ENCODE measurements at regions not wholly inside any gene's neighbourhood (a gene's known extent, or its start where the extent isn't known, plus 50 kb on each side); places are given as distances from the start of the nearest gene placed in this dataset.

- H2AK5ac ChIP-seq (ENCODE audit: low read length, severe bottlenecking) = no peak overlapping the region
Observed at GRCh38 chr5:27308153-27308552, 269.8 kb upstream of the CDH9 start.

GRCh38 chr5:27290172-27290571 lies 251.8 kb upstream of the CDH9 start:
- Histone ChIP-seq H3K9ac (ENCODE audit: low read length) (no peak overlapping the region), H3K14ac (ENCODE audit: low read length in 2 of 2) (no peak overlapping the region), H2AK5ac (ENCODE audit: low read length, severe bottlenecking) (no peak overlapping the region), H3K27ac (ENCODE audit: low read length, poor library complexity, severe bottlenecking) (no peak overlapping the region), H2BK5ac (ENCODE audit: low read depth, low read length, poor library complexity, severe bottlenecking) (no peak overlapping the region), H2BK15ac (ENCODE audit: low read depth, poor library complexity, severe bottlenecking) (no peak overlapping the region), H3K4me1 (ENCODE audit: control insufficient read depth, insufficient read depth, low read depth, low read length) (no peaks in the 10 kb centered on the region), H2BK120ac (ENCODE audit: low read depth, low read length) (no peak overlapping the region), H3K4ac (ENCODE audit: low read depth in 1 of 2, low read length in 2 of 2) (no peak overlapping the region), H3K36me3 (ENCODE audit: control insufficient read depth in 1 of 2, insufficient read depth in 2 of 2, low read depth in 1 of 2, low read length in 2 of 2) (no peaks in the 10 kb centered on the region), H2BK12ac (ENCODE audit: low read length in 2 of 2) (no peak overlapping the region), H3K27me3 (ENCODE audit: control insufficient read depth in 1 of 2, insufficient read depth in 1 of 2, low read length in 2 of 2) (no peaks in the 10 kb centered on the region), H4K8ac (ENCODE audit: low read length) (no peak overlapping the region), H3K4me2 (ENCODE audit: low read length, poor library complexity, severe bottlenecking) (no peak overlapping the region), H3K23ac (ENCODE audit: low read length in 2 of 2) (no peak overlapping the region), H3K18ac (ENCODE audit: low read depth in 1 of 2, low read length in 2 of 2) (no peak overlapping the region), H4K91ac (ENCODE audit: low read length) (no peak overlapping the region), H3K79me1 (replicated peaks; ENCODE audit: low read length, poor library complexity, severe bottlenecking) (no peaks in the 10 kb centered on the region), H3K4me3 (ENCODE audit: insufficient read depth in 1 of 2, low read depth in 1 of 2, low read length in 2 of 2) (no peak overlapping the region), H3K9me3 (ENCODE audit: control insufficient read depth, low read length) (no peaks in the 10 kb centered on the region), H2AFZ (ENCODE audit: low read depth, low read length) (no peak overlapping the region)
- 29% methylated on average over 1 of the region's 1 CpG for WGBS
- DNase-seq = peak; percentile 12

More at GRCh38 chr5:27308153-27308552, 269.8 kb upstream of the CDH9 start:
- H3K14ac ChIP-seq (ENCODE audit: low read length in 2 of 2) = no peak overlapping the region
- H3K36me3 ChIP-seq (ENCODE audit: control insufficient read depth in 1 of 2, insufficient read depth in 2 of 2, low read depth in 1 of 2, low read length in 2 of 2) = no peaks in the 10 kb centered on the region
- H2BK15ac ChIP-seq (ENCODE audit: low read depth, poor library complexity, severe bottlenecking) = no peak overlapping the region
- 87% methylated on average over 3 of the region's 4 CpGs for WGBS
- H3K4me3 ChIP-seq (ENCODE audit: insufficient read depth in 1 of 2, low read depth in 1 of 2, low read length in 2 of 2) = no peak overlapping the region
- H2AFZ ChIP-seq (ENCODE audit: low read depth, low read length) = no peak overlapping the region
- no peak for DNase-seq
- no peak overlapping the region for H3K9ac ChIP-seq (ENCODE audit: low read length)
- no peak overlapping the region for H3K4ac ChIP-seq (ENCODE audit: low read depth in 1 of 2, low read length in 2 of 2)
- no peaks in the 10 kb centered on the region for H3K79me1 ChIP-seq (replicated peaks; ENCODE audit: low read length, poor library complexity, severe bottlenecking)
- no peak overlapping the region for H3K4me2 ChIP-seq (ENCODE audit: low read length, poor library complexity, severe bottlenecking)
- H4K91ac ChIP-seq (ENCODE audit: low read length) = no peak overlapping the region
- no peak overlapping the region for H2BK5ac ChIP-seq (ENCODE audit: low read depth, low read length, poor library complexity, severe bottlenecking)
- no peak overlapping the region for H3K18ac ChIP-seq (ENCODE audit: low read depth in 1 of 2, low read length in 2 of 2)
- no peak overlapping the region for H3K27ac ChIP-seq (ENCODE audit: low read length, poor library complexity, severe bottlenecking)
- no peak overlapping the region for H4K8ac ChIP-seq (ENCODE audit: low read length)
- no peaks in the 10 kb centered on the region for H3K9me3 ChIP-seq (ENCODE audit: control insufficient read depth, low read length)
- H3K27me3 ChIP-seq (ENCODE audit: control insufficient read depth in 1 of 2, insufficient read depth in 1 of 2, low read length in 2 of 2) = no peaks in the 10 kb centered on the region
- no peaks in the 10 kb centered on the region for H3K4me1 ChIP-seq (ENCODE audit: control insufficient read depth, insufficient read depth, low read depth, low read length)
- H2BK12ac ChIP-seq (ENCODE audit: low read length in 2 of 2) = no peak overlapping the region
- no peak overlapping the region for H3K23ac ChIP-seq (ENCODE audit: low read length in 2 of 2)
- no peak overlapping the region for H2BK120ac ChIP-seq (ENCODE audit: low read depth, low read length)

- no peak for DNase-seq
- H3K9me3 ChIP-seq (ENCODE audit: control insufficient read depth, low read length) = peaks cover 3% of the 10 kb centered on the region
- H3K27me3 ChIP-seq (ENCODE audit: control insufficient read depth in 1 of 2, insufficient read depth in 1 of 2, low read length in 2 of 2) = no peaks in the 10 kb centered on the region
- H3K4me2 ChIP-seq (ENCODE audit: low read length, poor library complexity, severe bottlenecking) = no peak overlapping the region
- H2BK15ac ChIP-seq (ENCODE audit: low read depth, poor library complexity, severe bottlenecking) = no peak overlapping the region
- H3K27ac ChIP-seq (ENCODE audit: low read length, poor library complexity, severe bottlenecking) = no peak overlapping the region
- no peak overlapping the region for H3K4me3 ChIP-seq (ENCODE audit: insufficient read depth in 1 of 2, low read depth in 1 of 2, low read length in 2 of 2)
- H4K91ac ChIP-seq (ENCODE audit: low read length) = no peak overlapping the region
- H2AK5ac ChIP-seq (ENCODE audit: low read length, severe bottlenecking) = no peak overlapping the region
- H4K8ac ChIP-seq (ENCODE audit: low read length) = no peak overlapping the region
- H3K23ac ChIP-seq (ENCODE audit: low read length in 2 of 2) = no peak overlapping the region
- H3K4me1 ChIP-seq (ENCODE audit: control insufficient read depth, insufficient read depth, low read depth, low read length) = no peaks in the 10 kb centered on the region
- no peak overlapping the region for H2BK5ac ChIP-seq (ENCODE audit: low read depth, low read length, poor library complexity, severe bottlenecking)
- H3K36me3 ChIP-seq (ENCODE audit: control insufficient read depth in 1 of 2, insufficient read depth in 2 of 2, low read depth in 1 of 2, low read length in 2 of 2) = no peaks in the 10 kb centered on the region
- 63% methylated on average over 2 of the region's 4 CpGs for WGBS
- H3K14ac ChIP-seq (ENCODE audit: low read length in 2 of 2) = no peak overlapping the region
- no peak overlapping the region for H2BK120ac ChIP-seq (ENCODE audit: low read depth, low read length)
- H3K4ac ChIP-seq (ENCODE audit: low read depth in 1 of 2, low read length in 2 of 2) = no peak overlapping the region
- H2BK12ac ChIP-seq (ENCODE audit: low read length in 2 of 2) = no peak overlapping the region
- H3K79me1 ChIP-seq (replicated peaks; ENCODE audit: low read length, poor library complexity, severe bottlenecking) = no peaks in the 10 kb centered on the region
- no peak overlapping the region for H2AFZ ChIP-seq (ENCODE audit: low read depth, low read length)
- H3K9ac ChIP-seq (ENCODE audit: low read length) = no peak overlapping the region
- no peak overlapping the region for H3K18ac ChIP-seq (ENCODE audit: low read depth in 1 of 2, low read length in 2 of 2)
Observed at GRCh38 chr5:27276119-27276518, 237.7 kb upstream of the CDH9 start.

DNA sequence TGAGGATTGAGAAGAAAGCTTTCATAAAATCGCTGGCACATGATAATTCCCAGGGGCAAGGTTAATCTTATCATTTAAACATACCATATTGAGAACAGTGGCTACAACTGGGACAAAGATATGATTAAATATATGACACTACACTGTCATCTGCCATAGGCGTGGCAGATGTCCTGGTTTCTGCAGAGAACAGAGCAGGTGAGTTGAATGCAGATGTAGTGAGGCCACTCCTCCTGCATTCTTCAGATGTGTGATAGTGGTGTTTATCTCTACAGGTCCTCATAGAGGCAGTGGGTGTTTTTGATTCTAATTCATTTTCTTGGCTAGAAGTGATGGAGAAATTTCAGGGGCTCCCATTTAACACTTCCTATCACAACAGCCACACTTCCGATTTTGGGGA lies 237.0 kb upstream of the CDH9 start:
- Histone ChIP-seq H2AFZ (ENCODE audit: low read depth, low read length) (no peak overlapping the region), H3K79me1 (replicated peaks; ENCODE audit: low read length, poor library complexity, severe bottlenecking) (no peaks in the 10 kb centered on the region), H4K91ac (ENCODE audit: low read length) (no peak overlapping the region), H3K23ac (ENCODE audit: low read length in 2 of 2) (no peak overlapping the region), H2BK15ac (ENCODE audit: low read depth, poor library complexity, severe bottlenecking) (no peak overlapping the region), H2AK5ac (ENCODE audit: low read length, severe bottlenecking) (no peak overlapping the region), H2BK120ac (ENCODE audit: low read depth, low read length) (no peak overlapping the region), H3K14ac (ENCODE audit: low read length in 2 of 2) (no peak overlapping the region), H3K36me3 (ENCODE audit: control insufficient read depth in 1 of 2, insufficient read depth in 2 of 2, low read depth in 1 of 2, low read length in 2 of 2) (no peaks in the 10 kb centered on the region), H2BK5ac (ENCODE audit: low read depth, low read length, poor library complexity, severe bottlenecking) (no peak overlapping the region), H3K4me3 (ENCODE audit: insufficient read depth in 1 of 2, low read depth in 1 of 2, low read length in 2 of 2) (no peak overlapping the region), H2BK12ac (ENCODE audit: low read length in 2 of 2) (no peak overlapping the region), H4K8ac (ENCODE audit: low read length) (no peak overlapping the region), H3K18ac (ENCODE audit: low read depth in 1 of 2, low read length in 2 of 2) (no peak overlapping the region), H3K9me3 (ENCODE audit: control insufficient read depth, low read length) (peaks cover 3% of the 10 kb centered on the region), H3K27me3 (ENCODE audit: control insufficient read depth in 1 of 2, insufficient read depth in 1 of 2, low read length in 2 of 2) (no peaks in the 10 kb centered on the region), H3K27ac (ENCODE audit: low read length, poor library complexity, severe bottlenecking) (no peak overlapping the region), H3K4me2 (ENCODE audit: low read length, poor library complexity, severe bottlenecking) (no peak overlapping the region), H3K4me1 (ENCODE audit: control insufficient read depth, insufficient read depth, low read depth, low read length) (no peaks in the 10 kb centered on the region), H3K4ac (ENCODE audit: low read depth in 1 of 2, low read length in 2 of 2) (no peak overlapping the region), H3K9ac (ENCODE audit: low read length) (no peak overlapping the region)
- DNase-seq = no peak
- WGBS = 89% methylated on average over 2 of the region's 3 CpGs
